HepG2 (cell line): ENCODE measurements at regions not wholly inside any gene's neighbourhood (a gene's known extent, or its start where the extent isn't known, plus 50 kb on each side); places are given as distances from the start of the nearest gene placed in this dataset.

ENCODE experiments used
- ATAC-seq: fragments of 200-7000 bp; cut with Tn5 transposase; 3 replicates; pipeline ENCODE4 v1.9.1; 2020; ENCODE audit warnings: mild to moderate bottlenecking, moderate library complexity
- BruUV-seq: library from RNA; stranded (reverse); fragments of 400-500 nt; replicated peaks from 2 replicates; lab custom pipeline; 2021; lab: Mats Ljungman, UMichigan
- CTCF ChIA-PET: fragments of 300-600 bp; formaldehyde crosslinking; extraction: SDS; loops from one replicate; lab custom pipeline; 2021; ENCODE audit warnings: low total read pairs, inconsistent platforms, low intra/inter-chr PET ratio; lab: Yijun Ruan, JAX
- POLR2A ChIA-PET: fragments of 350-600 bp; sonication (Branson Sonifier 250); formaldehyde crosslinking; loops from one replicate; lab custom pipeline; 2020; ENCODE audit warnings: antibody characterized with exemption, inconsistent platforms; lab: Yijun Ruan, JAX
- DNase-seq: peaks from one replicate; pipeline ENCODE4 v3.0.0-alpha.2; 2015; ENCODE audit warnings: low spot score
- FAIRE-seq: peaks from 3 replicates; lab custom pipeline; 2011; peaks lifted over from hg19 to GRCh38; lab: Jason Lieb, UNC
- H2AFZ ChIP-seq: one replicate; pipeline ENCODE4 v1.6.1; 2011; ENCODE audit warnings: low read length, inconsistent platforms
- H3K27ac ChIP-seq: fragments of 300-600 bp; 3 replicates; pipeline ENCODE4 v1.8.0; 2011; ENCODE audit warnings: mixed run types, mild to moderate bottlenecking, mixed read lengths, low read length, inconsistent platforms; ENCODE audit not compliant: insufficient read depth; ENCODE audit errors: extremely low read length
- H3K27me3 ChIP-seq, 2 experiments: fragments of 200-600 bp in 1 of 2; 2 replicates in 1 of 2; 3 replicates in 1 of 2; pipeline versions ENCODE4 v1.6.0 to v1.8.0; 2011; ENCODE audit warnings: low read length in 2 of 2, mild to moderate bottlenecking in 2 of 2, moderate library complexity in 2 of 2, inconsistent platforms in 1 of 2; ENCODE audit not compliant: insufficient read depth in 2 of 2, control insufficient read depth in 1 of 2
- H3K36me3 ChIP-seq, 2 experiments: fragments of 200-600 bp in 1 of 2; replicated peaks in 1 of 2; 2 replicates in 1 of 2; 3 replicates in 1 of 2; pipeline versions ENCODE4 v1.5.1 to v1.8.0; 2011; ENCODE audit warnings: low read length in 2 of 2, inconsistent platforms in 1 of 2; ENCODE audit not compliant: insufficient read depth in 2 of 2, control insufficient read depth in 1 of 2
- H3K4me1 ChIP-seq: 2 replicates; pipeline ENCODE4 v1.5.1; 2012; ENCODE audit warnings: low read length, inconsistent platforms; ENCODE audit not compliant: insufficient read depth
- H3K4me2 ChIP-seq: 2 replicates; pipeline ENCODE4 v1.6.0; 2011; ENCODE audit warnings: low read depth, low read length, inconsistent platforms
- H3K4me3 ChIP-seq, 3 experiments: fragments of 200-600 bp in 1 of 3; sonication (generic), shearing (Covaris generic) in 1 of 3; replicated peaks in 1 of 3; 2 replicates each; pipeline ENCODE4 v1.5.1; 2011 to 2016; ENCODE audit warnings: low read length in 3 of 3, inconsistent platforms in 2 of 3, low read depth in 2 of 3, mild to moderate bottlenecking in 2 of 3, control low read depth in 1 of 3, mixed read lengths in 1 of 3; ENCODE audit not compliant: insufficient read depth in 1 of 3
- H3K79me2 ChIP-seq: one replicate; pipeline ENCODE4 v1.6.1; 2011; ENCODE audit warnings: low read length, inconsistent platforms; ENCODE audit not compliant: insufficient read depth
- H3K9ac ChIP-seq: 2 replicates; pipeline ENCODE4 v1.6.0; 2011; ENCODE audit warnings: mild to moderate bottlenecking, low read depth, low read length, inconsistent platforms; ENCODE audit not compliant: insufficient read depth
- H3K9me3 ChIP-seq: 2 replicates; pipeline ENCODE4 v1.5.1; 2012; ENCODE audit warnings: mild to moderate bottlenecking, low read length
- H4K20me1 ChIP-seq: 2 replicates; pipeline ENCODE4 v1.6.0; 2011; ENCODE audit warnings: inconsistent platforms, mild to moderate bottlenecking, low read length, moderate library complexity; ENCODE audit not compliant: insufficient read depth
- ATF6 ChIP-seq: sonication (generic); formaldehyde crosslinking; conservative IDR thresholded peaks from 2 replicates; pipeline ENCODE4 v1.4.0; 2020; ENCODE audit warnings: missing genetic modification reagents
- CREB1 ChIP-seq, 2 experiments: fragments of 450-650 bp in 1 of 2; IDR thresholded peaks; 2 replicates each; pipeline ENCODE4 v1.6.1; 2016 to 2017; ENCODE audit warnings: control low read depth in 1 of 2, mild to moderate bottlenecking in 1 of 2, missing compliant biosample characterization in 1 of 2, missing genetic modification characterization in 1 of 2
- GATAD2A ChIP-seq: IDR thresholded peaks from 2 replicates; pipeline ENCODE4 v1.6.1; 2016
- MAFG ChIP-seq: sonication (generic); formaldehyde crosslinking; IDR thresholded peaks from 2 replicates; pipeline ENCODE4 v1.5.1; 2020; ENCODE audit warnings: mild to moderate bottlenecking, missing genetic modification reagents
- MAFK ChIP-seq, 2 experiments: IDR thresholded peaks in 1 of 2; conservative IDR thresholded peaks in 1 of 2; 2 replicates each; pipeline ENCODE4 v1.6.1; 2011; ENCODE audit warnings: improper control_type of control experiment in 2 of 2, low read length in 2 of 2
- NPAS2 ChIP-seq: sonication (generic); formaldehyde crosslinking; IDR thresholded peaks from 2 replicates; pipeline ENCODE4 v1.8.0; 2022; ENCODE audit warnings: mild to moderate bottlenecking, missing genetic modification reagents, borderline replicate concordance
- ZHX1 ChIP-seq: sonication (generic); formaldehyde crosslinking; IDR thresholded peaks from 2 replicates; pipeline ENCODE4 v1.8.1; 2022; ENCODE audit warnings: low read depth, mild to moderate bottlenecking, missing genetic modification reagents
- ZNF235 ChIP-seq: sonication (generic); formaldehyde crosslinking; IDR thresholded peaks from 2 replicates; pipeline ENCODE4 v1.8.1; 2023; ENCODE audit warnings: mild to moderate bottlenecking, missing genetic modification reagents, borderline replicate concordance
- ZNF431 ChIP-seq: sonication (generic); formaldehyde crosslinking; IDR thresholded peaks from 2 replicates; pipeline ENCODE4 v1.9.0; 2022; ENCODE audit warnings: missing genetic modification reagents, low read depth, mild to moderate bottlenecking, borderline replicate concordance
- ZNF503 ChIP-seq: sonication (generic); formaldehyde crosslinking; IDR thresholded peaks from 2 replicates; pipeline ENCODE4 v1.4.0; 2020; ENCODE audit warnings: missing genetic modification reagents
- ZNF768 ChIP-seq: sonication (generic); formaldehyde crosslinking; IDR thresholded peaks from 2 replicates; pipeline ENCODE4 v1.4.0; 2020; ENCODE audit warnings: missing genetic modification reagents
- ZSCAN25 ChIP-seq: sonication (generic); formaldehyde crosslinking; IDR thresholded peaks from 2 replicates; pipeline ENCODE4 v1.8.0; 2022; ENCODE audit warnings: mild to moderate bottlenecking, missing genetic modification reagents
- WGBS: methylation state at CpG from one replicate; pipeline ENCODE4 v1.1.6; 2017; ENCODE audit warnings: low lambda C conversion rate; 5-methylcytosine and 5-hydroxymethylcytosine counted together
- in situ Hi-C: cut with HindIII; loops from 2 replicates; pipeline ENCODE4 v1.10.0; 2017; ENCODE audit warnings: low pct_unique_long_range_greater_than_20kb; ENCODE audit not compliant: extremely low pct_ligation_motif_present
- intact Hi-C: fragments of 100-400 bp; cut with micrococcal nuclease; formaldehyde crosslinking; loops from one replicate; pipeline ENCODE4 v1.10.0; 2022; ENCODE audit not compliant: unreplicated experiment

GRCh38 chr20:60474385-60474910 is 516.2 kb downstream of the CDH26 start:
- BruUV-seq = no TSS peak
- no peaks in the 10 kb centered on the region for H3K36me3 ChIP-seq
- DNase-seq (no peak), FAIRE-seq (no peak), ATAC-seq (no peak)
- H3K27ac ChIP-seq = no peak overlapping the region
- no peaks in the 10 kb centered on the region for H3K79me2 ChIP-seq
- no peak for TF ChIP-seq MAFG
- peak; percentile 81 for TF ChIP-seq ZNF768 (CRISPR knock-in tag)
- no peak for TF ChIP-seq ZSCAN25 (CRISPR knock-in tag)
- TF ChIP-seq GATAD2A (CRISPR knock-in tag) = no peak
- no peak for TF ChIP-seq ZNF431 (CRISPR knock-in tag)
- TF ChIP-seq CREB1 (IDR thresholded peaks at IDR 0.05) = peak; percentile 43; the same call in 1 of the 2 replicates
- no peak for TF ChIP-seq CREB1 (CRISPR knock-in tag; IDR thresholded peaks at IDR 0.05)
- no peak for TF ChIP-seq ZNF503 (CRISPR knock-in tag)
- no peak overlapping the region for H2AFZ ChIP-seq
- WGBS = 12% methylated on average over 8 of the region's 8 CpGs
- no peaks in the 10 kb centered on the region for H4K20me1 ChIP-seq
- no peak overlapping the region for H3K4me3 ChIP-seq
- H3K4me1 ChIP-seq = no peaks in the 10 kb centered on the region
- H3K9me3 ChIP-seq = peaks cover 17% of the 10 kb centered on the region
- H3K4me2 ChIP-seq = no peak overlapping the region
- H3K9ac ChIP-seq = no peak overlapping the region
- POLR2A ChIA-PET = no interaction called here
- intact Hi-C loops (no loop called here), in situ Hi-C loops (no loop called here)
- CTCF ChIA-PET = no interaction called here
- no peaks in the 10 kb centered on the region; a peak in 2 of 5 replicates for H3K27me3 ChIP-seq

GRCh38 chr20:60476045-60476444 is 517.8 kb downstream of the CDH26 start:
- ChIA-PET POLR2A (no interaction called here), CTCF (no interaction called here)
- TF ChIP-seq MAFK (conservative IDR thresholded peaks at IDR 0.05 in 1 of 2, IDR thresholded peaks at IDR 0.05 in 1 of 2; ENCODE audit: low read length in 2 of 2) = no peak
- no peak for TF ChIP-seq ZNF235 (CRISPR knock-in tag)
- no peak for TF ChIP-seq ATF6 (CRISPR knock-in tag)
- no peak for TF ChIP-seq NPAS2
- no peak for TF ChIP-seq ZHX1 (CRISPR knock-in tag)

More at GRCh38 chr20:60476045-60476444, 517.8 kb downstream of the CDH26 start:
- H3K36me3 ChIP-seq = no peaks in the 10 kb centered on the region
- H3K27me3 ChIP-seq = no peaks in the 10 kb centered on the region; a peak in 2 of 5 replicates
- H3K4me2 ChIP-seq = no peak overlapping the region
- FAIRE-seq (no peak), DNase-seq (no peak), ATAC-seq (no peak)
- no peaks in the 10 kb centered on the region for H3K4me1 ChIP-seq
- WGBS = 1% methylated on average over 7 of the region's 7 CpGs
- no peaks in the 10 kb centered on the region for H3K79me2 ChIP-seq
- in situ Hi-C loops = no loop called here
- H4K20me1 ChIP-seq = no peaks in the 10 kb centered on the region
- BruUV-seq = no TSS peak
- H2AFZ ChIP-seq = no peak overlapping the region
- no peak overlapping the region for H3K27ac ChIP-seq
- H3K9ac ChIP-seq = no peak overlapping the region
- intact Hi-C loops = no loop called here
- H3K4me3 ChIP-seq = no peak overlapping the region
- H3K9me3 ChIP-seq = 0 out of 2 replicates have a peak, but pooled peaks cover 5% of the 10 kb centered on the region
